NCI-H1092 (cell line): ENCODE measurements at regions not wholly inside any gene's neighbourhood (a gene's known extent, or its start where the extent isn't known, plus 50 kb on each side); places are given as distances from the start of the nearest gene placed in this dataset.

Experiments
- DNase-seq: peaks from one replicate; lab custom pipeline; 2025; lab: John Stamatoyannopoulos, UW

DNA sequence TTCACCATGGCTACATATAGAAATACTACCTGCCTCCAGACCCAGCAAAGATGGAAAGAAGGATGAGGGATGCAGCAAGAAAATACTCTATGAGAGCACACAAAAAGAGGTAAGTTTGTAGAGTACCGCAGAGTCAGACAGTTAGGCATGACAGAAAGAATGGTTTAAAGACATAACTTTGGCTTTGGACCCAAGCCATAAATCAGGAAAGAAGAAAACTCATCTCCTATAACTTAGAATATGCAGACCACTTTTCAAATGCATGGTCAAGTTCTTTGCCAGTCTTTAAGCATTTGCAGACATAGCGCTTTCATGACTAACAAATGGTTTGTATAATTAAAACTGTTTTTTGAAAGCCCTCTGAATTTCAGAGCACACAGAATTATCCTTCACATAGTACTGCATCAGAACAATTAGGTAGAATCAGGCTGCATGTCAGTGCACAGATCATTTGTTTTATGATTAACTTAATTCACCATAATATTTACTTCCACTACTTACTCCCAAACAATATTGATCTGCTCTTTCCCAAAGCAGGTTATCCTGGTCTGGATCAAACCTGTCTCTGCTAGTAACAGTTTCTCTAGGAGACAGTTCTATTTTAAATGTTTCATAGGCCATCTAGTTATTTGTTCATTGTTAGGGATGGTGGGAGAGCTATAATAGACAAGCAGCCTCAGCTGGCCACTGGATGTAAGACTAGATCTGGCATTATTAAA is 280.7 kb upstream of the NR5A2 start:
- no peak for DNase-seq

GRCh38 chr1:199747984-199748383 is 279.5 kb upstream of the NR5A2 start:
- DNase-seq: no peak

GRCh38 chr1:199751506-199751905 is 276.0 kb upstream of the NR5A2 start:
- DNase-seq: no peak

DNA sequence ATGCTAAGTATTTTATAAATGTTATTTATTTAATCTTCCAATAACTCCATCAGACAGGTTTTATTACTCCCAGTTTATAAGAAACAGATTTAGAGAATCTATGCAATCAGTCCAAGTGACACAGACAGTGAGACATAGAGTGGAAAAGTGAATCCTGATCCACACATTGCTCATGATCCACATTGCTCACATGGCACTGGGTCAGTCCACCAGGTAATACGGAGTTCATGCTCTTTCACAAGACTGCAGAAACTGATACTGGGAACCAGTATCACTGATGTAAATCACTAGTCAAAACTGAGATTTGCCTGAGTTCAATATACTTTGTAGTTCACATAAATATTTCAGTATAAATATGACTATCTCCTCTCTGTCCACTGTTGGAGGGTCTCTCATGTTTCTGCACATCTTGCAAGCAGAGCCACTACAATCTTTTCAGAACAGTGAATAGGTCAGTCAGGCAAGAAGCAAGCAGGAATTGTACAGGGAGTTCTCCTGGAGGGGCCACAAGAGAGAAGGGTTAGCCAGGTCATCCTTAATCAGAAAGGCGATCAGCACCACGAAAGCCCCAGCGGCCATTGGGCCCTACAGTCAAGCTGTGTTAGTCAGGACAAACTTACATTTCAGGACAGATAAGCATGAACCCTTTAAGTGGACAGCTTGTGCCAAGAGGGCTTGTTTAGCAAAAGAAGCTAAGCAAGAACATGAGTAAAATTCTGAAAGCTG is 275.4 kb upstream of the NR5A2 start:
- no peak for DNase-seq

DNA sequence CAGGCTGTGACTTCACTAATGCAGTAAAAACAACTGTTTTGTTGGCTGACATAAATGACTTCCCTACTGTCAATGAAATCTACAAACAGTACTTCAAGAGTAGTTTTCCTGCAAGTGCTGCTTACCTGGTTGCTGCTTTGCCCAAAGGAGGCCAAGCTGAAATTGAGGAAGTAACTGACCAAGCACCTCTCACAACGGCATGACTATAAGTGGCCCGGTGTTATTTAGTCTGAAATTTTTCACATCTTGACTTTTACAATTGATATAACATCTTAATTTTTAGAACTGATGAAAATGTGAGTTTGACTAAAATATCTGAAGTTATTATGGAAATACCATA is 274.9 kb upstream of the NR5A2 start:
- no peak for DNase-seq

DNA sequence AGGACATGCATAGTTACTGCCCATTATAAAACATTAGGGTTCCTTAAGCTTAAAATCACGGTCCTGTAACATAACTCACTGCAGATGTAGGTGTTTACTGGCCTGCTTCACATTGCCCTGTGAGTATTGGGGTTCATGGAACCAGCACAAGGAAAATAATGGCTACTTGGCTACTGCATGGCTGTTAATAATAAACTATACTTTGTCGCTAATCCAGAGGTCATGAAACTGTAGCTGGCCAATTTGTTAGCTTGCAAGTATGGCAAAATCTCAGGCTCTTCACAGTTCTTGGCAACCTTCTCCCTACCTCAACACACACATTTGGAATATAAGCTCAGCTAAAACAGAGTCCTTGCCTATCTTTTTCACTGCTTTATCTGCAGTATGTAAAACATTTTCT is 274.0 kb upstream of the NR5A2 start:
- DNase-seq: no peak

GRCh38 chr1:199756066-199756465 is 271.4 kb upstream of the NR5A2 start:
- no peak for DNase-seq

GRCh38 chr1:199758626-199759255 is 268.8 kb upstream of the NR5A2 start:
- DNase-seq: no peak

- no peak for DNase-seq
Measured at GRCh38 chr1:199759268-199759730, 268.2 kb upstream of the NR5A2 start.

DNA sequence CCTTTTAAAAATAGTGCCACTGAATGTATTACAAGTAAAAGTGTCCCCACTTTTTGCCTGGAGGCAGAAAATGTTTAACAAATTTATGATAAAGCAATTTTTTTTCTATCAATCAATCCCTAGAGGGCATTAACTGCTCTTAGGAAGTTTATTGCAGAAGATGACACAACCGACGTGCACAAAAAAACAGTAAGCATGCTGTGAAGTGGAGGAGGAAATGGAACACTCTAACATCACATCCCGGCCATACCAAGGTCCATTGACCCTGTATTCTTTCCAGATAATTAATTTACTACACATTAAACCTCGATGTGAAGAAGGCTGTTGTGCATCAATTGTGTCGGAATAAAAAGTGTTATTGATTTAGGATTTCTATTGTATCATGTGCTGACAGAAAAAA is 264.9 kb upstream of the NR5A2 start:
- no peak for DNase-seq

- DNase-seq: no peak
Measured at GRCh38 chr1:199766218-199766792, 261.2 kb upstream of the NR5A2 start.

- DNase-seq: no peak
Measured at GRCh38 chr1:199767700-199768099, 259.8 kb upstream of the NR5A2 start.

- no peak for DNase-seq
Measured at GRCh38 chr1:199774433-199775089, 252.9 kb upstream of the NR5A2 start.

DNA sequence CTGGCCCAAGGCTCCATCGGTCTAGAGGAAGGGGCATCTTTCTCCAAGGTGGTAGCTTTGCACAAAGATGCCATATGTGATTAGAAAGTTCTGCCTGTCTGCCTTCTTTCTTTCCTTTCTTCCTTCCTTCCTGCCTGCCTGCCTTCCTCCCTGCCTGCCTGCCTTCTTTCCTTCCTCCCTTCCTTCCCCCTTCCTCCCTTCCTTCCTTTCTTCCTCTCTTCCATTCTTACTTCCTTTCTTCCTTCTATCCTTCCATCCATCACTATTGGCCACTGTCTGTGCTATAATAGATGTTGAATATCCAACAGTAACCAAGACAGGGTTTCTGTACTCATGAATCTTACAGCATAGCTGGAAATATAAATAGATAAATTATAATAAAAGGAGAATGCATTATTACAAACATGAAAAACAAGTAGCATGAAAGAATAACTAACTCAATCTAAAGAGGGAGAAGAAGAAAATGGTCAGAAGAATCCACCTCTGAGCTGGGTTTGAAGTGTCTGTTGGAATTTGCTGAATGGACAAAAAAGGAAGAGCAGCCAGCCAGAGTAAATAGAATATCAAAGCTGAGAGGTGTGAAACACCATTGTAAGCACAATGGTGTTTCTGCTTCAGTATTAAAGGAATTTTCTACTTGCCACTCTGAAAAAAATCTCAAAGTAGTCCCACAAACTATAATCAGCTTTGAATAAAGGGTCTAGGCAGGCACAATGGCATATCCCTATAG is 250.6 kb upstream of the NR5A2 start:
- no peak for DNase-seq

GRCh38 chr1:199778324-199778955 is 249.1 kb upstream of the NR5A2 start:
- DNase-seq: peak; percentile 11

DNA sequence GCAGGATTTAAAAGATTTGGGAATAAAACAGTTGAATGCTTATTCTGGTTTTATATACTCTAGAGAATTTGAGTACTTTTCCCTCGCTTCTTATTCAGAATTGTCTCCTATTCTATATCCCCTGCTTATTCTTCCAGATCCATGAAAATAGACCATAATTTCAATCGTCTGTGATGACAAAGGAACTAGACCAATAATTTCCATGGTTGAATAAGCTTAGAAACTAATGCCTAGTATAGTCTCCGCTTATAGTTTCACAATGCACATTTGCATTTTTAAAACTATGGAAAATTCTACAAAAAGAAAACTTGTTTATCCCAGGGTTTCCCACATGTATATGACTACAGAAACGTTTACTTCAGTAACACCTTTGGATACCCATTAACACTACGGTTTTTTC is 247.4 kb upstream of the NR5A2 start:
- no peak for DNase-seq

DNA sequence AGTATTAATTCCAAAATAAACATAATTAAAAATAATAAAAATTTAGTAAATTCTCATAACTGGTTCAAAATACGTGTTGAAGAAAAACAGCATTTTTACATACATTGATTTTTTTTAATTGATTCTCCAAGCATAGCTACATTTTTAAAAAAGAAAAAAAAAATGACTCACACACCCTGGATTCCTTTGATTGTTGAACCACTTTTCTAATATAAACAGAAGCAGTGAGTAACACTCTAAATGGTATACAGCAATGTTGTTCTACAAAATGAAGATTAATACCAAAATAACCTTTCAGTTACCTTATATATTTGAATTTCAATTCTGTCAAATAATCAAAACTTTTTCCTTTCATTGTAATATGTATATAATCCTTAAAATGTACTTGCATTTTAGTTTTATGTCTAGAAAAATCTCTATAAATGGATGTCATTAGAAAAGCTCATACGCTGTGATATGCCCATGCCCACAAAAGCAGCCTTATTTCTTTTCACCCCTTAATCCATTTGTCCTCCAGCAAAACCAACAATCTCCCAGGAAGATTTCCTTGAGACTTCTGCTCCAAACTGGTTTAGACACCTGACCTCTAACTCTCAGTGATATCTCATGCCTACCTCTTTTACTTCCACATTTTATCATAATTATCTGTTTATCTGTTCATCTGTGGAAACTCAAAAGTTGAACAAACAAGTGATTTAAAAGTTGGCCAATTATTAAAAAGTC is 246.4 kb upstream of the NR5A2 start:
- no peak for DNase-seq

DNA sequence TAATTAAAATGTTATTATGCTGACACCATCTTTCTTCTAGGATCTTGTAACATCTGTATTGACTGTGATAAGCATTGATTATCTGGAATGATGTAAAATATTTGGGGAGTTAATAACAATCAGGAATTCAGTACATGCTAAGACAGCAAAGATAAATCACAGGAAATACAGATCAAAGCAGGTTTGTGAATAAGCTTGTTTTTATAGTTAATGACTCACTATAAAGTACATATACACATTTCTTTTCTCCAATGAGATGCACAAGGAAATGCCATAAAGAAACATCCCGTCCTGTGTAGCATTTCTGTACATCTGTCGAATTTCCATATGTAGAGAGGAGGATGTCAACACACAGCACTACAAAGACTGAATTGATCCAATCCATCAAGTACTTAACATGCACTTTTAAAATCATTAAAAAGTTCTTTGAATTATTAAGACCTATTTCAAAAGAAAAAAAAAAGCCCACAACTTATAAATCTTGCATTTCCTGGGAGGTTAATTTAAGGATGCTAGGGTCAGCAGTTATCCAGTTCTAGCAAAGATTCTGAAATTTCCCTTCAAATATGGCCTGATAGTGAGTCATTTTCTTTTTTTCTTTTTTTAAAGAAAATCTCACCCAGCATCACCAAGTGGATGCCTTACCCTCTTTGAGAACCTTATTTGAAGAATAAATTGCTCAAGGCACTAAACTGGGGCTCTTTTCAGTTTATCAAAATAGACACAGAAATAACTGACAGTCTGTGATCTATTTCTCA is 243.2 kb upstream of the NR5A2 start:
- no peak for DNase-seq

GRCh38 chr1:199786695-199787094 is 240.8 kb upstream of the NR5A2 start:
- no peak for DNase-seq

DNA sequence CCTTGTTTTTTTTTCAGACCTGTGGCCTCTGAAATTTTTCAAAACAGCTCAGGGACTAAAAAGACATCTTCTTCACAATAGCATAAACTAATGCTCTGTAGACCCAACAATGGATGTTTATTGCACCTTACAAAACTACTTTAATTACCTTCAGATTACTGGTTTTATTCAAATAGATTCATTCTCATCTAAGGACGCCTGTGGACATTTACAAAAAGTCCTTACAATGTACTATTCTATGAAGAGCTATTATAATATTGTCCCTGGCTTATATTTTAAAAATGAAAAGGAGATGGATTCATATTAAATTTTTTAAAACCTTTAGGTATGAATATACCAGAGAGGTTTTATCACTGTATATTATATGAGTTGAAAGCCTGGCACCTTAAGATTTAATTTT is 238.4 kb upstream of the NR5A2 start:
- no peak for DNase-seq
